ENCODE measurements at regions not wholly inside any gene's neighbourhood (a gene's known extent, or its start where the extent isn't known, plus 50 kb on each side); places are given as distances from the start of the nearest gene placed in this dataset.
"Not testable (repeated sequence)": the region's sequence is repeated elsewhere in the genome, so short reads cannot be mapped to it uniquely, and the experiment has no call there.

DNA sequence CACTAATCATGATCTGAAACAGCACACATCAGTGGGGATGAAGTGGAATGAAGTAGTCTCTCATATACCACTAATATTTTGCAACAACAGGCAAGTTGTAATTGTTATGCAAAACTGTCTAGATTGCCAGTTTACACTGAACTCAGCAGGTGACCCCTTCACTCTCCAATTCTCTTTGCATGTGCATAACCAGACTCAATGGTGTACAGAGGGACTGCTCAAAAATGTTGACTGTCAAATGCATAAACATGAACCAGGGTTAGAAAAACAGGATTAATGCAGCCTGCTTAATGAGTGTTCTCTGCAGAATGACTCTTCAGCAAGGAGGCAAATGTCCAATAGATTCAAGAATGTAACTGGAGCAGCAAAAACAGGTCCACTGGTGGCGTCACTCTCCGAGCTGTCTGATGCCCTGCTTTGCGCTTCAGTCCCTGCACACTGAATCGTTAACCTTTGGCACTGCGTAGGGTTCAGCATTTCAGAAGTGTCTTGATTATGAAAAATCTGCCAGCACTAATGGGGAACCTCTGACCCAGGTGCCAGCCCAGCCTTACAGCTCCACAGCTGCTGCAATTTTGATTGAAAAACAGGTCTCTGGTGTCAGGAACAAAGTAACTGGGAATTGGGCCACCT is 209.3 kb downstream of the TDRD15 start:
- DNase-seq (ENCODE audit: low read depth) = no peak

DNA sequence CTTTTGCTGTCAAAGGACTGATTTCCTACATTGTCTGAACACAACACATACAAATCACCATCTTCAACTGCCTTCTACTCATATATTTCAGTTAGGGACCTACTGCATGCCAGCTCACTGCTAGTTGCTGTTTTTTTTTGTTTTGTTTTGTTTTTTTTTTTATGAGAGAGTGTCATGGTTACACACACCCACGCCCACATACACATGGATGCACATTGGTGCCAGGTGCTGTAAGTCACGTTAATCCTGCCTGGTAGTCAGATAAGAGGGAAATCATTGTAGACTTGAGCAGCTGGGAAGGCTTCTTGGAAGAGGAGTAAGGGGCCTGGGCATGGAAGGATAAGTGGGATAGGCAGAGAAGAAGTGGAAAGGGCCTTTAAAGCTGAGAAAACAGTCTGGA is 209.9 kb downstream of the TDRD15 start:
- DNase-seq (ENCODE audit: low read depth) = no peak

DNA sequence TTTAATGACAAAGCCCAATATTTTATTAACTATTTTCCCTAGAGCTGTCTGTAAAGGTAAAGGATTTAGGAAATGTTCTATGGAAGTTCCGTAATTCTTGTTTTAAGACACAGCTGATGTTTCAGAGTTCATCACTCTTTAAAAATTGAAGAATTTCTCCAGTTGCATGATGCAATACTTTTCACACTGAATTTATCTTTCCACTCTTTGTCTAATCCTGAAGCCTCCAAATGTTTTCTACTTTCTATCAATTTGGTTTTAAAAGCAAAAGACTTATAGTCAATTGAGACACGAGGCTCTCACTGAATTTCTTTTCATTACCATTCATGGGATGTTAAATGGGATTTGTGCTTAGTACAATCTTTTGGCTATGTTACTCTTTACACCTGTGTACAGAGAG is 223.2 kb downstream of the TDRD15 start:
- DNase-seq (ENCODE audit: low read depth) = no peak

DNA sequence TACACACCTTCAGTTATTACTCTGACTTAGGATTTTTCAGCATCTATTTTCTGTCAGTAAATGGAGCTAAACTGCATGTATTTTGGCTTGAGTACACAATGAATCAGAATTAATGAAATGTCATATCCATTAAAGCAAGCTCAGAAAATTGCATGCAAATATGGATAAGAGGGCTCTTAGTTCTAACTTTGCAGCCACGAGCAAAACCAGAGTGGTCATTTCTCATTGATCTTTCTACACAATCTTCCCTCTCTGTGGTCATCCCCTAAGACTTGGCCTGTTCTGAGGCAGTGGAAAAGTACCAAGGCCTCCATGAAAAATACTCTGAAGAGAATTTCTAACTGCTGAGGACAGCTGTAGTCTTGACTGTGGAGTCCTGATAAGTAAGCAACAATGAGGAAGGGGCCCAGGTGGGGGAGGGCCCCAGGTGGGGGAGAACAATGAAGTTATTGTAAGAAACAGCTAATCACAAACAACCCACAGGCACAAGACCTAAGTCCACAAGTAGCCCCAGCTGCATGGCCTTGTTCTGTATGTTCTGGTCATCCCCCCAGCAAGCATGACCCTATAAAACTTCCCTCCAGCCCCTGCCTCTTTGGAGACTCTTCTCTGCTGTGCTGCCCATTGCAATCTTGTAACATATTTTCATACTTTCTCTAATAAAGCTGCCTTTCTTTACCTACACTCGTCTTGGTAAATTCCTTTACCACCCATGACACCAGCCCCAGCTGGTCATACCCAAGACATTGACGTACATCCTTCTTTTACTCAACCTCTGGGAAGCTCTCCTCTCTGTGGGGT is 230.3 kb downstream of the TDRD15 start:
- no peak for DNase-seq (ENCODE audit: low read depth)

DNA sequence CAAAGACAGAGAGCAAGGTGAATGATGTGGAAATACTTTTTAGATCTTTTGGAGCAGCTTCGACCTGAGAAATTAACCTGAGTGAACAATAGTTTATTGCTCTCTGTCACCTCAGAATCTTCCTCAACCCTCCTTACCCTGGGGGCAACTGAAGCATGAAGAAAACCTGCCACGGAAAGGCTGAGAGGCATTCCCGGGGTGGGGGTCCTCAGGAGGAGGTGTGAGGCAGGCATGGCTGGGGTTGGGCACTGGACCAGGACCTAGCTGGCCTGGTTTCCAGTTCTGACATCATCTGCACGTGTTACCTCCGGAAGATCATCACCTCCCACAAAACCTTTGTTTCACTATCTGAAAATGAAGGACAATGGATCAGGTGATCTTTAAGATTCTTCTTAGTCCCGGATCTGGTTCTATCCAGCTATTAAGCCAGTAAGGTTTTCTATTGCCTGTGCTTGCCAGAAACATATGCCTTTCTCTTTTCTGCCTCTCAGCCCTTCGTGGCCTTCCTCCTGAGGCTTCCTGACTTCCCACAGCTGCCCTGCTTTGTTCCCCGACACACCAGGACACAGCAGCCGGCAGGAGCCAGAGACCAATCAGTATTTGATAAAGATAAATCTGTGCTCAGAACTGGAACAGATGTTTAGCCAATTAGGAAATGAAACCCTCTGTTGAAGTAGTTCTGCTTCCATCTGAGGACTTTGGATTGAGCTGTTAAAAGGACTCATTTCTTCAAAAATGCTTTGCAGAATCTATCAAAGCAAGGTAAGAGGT is 232.5 kb downstream of the TDRD15 start:
- no peak for DNase-seq (ENCODE audit: low read depth)

DNA sequence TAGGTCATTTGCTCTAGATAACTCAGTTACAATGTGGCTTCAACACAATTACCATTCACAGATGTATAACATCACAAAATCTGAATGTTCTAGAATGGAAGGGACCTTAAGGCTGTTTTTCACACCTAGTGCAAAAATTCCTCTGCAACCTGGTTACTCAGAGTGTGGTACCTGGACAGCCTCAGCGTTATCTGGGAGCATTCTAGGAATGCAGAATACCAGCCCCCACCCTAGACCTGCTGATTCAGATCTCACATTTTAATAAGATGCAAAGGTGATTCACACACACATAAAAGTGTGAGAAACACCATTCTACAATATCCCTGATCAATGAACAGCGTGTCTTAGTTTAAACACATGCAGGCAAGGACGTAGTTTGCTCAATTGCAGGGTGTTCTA is 233.1 kb downstream of the TDRD15 start:
- DNase-seq (ENCODE audit: low read depth) = no peak

DNA sequence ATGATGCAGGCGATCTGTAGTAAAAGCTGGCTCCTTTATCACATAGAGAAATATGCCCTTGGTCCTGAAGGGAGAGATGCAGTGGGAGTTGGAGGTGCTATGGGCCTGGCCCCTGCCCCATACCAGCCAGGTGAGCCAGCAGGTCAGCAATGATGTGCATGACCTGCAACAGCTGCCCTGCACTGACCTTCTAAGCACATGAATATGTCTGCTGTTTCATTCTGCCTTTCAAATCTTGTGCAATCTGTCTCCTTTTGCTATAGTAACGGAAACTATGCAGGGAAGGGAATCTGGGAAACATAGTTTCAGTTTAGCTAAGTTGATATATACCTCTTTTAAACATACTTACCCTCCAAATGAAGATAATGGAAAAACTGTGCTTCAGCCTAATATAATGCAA is 235.2 kb downstream of the TDRD15 start:
- no peak for DNase-seq (ENCODE audit: low read depth)

DNA sequence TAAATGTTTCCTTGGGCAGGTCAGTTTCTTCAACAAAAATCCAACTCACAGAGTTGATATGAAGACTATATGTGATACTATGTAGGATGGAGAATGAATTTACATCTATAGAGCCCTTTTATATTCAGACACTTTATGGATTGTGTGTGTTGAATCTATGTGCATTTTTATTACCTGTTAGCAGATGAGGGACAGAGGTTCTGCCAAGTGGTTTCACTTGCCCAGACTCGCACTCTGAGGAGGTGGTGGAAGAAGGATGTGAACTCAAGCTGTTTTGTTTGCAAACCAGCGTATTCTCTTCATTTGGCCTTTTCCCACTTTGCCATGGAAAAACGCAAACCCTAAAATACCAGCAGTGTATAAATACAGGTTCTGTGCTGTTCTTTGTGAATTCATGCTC is 237.6 kb downstream of the TDRD15 start:
- no peak for DNase-seq (ENCODE audit: low read depth)

DNA sequence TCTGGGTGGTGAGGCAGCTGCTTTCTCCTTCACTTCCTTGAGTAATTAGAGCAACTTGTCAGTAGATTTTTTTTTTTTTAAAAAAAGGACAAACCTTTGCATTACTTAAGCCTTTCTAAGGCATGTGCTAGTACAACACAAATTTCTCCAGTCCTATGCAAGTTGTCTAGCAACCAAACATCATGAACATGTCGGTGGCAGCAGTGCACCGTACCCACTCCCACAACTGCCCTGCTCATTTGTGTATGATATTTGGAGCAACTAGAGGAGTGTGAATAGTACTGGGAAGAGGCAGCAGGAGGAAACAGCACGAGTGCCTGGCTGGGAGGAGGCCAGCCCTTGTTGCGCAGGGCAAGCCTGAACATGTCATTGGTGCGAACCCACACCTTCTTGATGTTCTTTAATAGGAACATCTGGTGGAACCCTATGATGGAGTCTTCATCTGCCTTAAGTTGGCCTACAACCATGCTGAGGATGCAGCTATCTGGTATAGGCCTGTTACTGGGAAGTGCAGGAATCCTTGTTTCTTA is 238.3 kb downstream of the TDRD15 start:
- no peak for DNase-seq (ENCODE audit: low read depth)

DNA sequence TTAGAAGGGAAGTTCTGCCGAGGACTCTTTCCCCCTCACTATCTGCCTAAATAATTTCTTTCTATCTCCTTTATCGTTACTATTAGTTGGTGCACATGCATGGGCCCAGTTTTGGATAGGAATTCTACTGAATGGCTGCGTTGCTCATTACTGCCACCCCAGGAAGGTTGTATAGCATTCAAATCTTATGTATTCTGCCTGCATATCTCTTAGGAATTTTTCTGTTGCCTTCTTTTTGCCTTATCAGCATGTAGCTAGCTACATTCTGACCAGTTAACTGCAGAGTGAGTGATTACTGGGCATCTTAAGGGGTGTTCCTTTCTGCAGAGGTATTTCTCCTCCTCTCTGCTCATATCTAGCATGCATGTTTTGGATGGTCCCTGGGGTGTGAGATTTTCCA is 239.6 kb downstream of the TDRD15 start:
- no peak for DNase-seq (ENCODE audit: low read depth)

DNA sequence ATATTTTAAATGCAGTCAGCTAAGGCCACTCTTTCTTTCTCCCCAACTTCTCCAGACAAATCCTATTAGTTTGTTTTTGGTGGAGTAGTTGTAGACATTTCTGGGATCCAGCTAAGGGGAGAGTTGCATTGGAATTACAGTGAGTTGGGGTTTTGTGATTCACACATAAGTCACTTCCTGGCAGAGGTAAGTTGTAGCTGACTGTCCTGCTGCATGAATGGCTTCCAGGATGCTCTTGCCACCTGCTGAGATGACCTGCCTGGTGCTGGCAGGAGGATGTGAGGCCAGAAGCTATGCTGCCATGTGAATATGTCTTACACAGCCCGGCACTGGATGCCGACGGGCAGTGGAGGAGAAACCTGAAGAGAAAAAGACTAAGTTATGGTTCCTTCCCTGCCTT is 243.7 kb downstream of the TDRD15 start:
- no peak for DNase-seq (ENCODE audit: low read depth)

DNA sequence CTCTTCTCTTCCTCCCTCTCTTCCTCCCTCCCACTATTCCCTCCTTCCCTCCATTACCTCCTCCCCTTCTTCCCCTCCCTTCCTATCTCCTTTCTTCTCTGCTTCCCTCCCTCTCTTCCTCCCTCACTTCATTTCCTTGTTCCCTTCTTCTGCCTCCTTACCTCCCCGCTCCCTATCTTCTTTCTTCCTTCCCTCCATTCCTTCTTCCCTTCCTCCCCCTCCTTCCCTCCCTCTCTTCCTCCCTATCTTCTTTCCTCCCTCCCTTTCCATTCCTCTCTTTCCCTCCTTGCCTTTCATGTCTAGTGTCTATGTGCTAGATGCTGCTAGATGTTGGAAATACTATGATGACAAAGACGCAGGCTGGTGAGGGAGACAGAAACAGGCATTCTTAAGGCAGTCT is 246.0 kb downstream of the TDRD15 start:
- no peak for DNase-seq (ENCODE audit: low read depth)

DNA sequence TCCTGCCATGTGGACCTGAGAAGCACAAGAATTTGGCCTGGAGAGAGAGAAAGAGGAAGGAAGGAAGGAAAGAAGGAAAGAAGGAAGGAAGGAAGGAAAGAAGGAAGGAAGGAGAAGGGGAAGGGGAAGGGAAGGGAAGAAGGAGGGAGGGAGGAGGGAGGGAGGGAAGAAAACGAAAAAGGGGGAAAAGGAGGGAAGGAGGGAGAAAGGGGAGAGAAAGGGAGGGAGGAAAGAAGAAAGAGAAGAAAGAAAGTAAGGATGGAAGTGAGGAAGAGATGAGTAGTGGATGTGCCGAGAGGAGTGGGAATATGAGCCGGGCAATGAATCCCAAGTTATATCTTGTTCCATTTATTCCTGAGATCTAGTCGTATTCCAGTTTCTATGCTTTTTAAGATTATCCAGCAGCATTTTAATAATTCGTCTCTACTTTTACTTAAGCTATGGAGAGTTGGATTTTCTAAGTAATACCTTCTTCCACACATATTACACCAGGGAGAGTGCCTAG is 247.8 kb downstream of the TDRD15 start:
- no peak for DNase-seq (ENCODE audit: low read depth)

DNA sequence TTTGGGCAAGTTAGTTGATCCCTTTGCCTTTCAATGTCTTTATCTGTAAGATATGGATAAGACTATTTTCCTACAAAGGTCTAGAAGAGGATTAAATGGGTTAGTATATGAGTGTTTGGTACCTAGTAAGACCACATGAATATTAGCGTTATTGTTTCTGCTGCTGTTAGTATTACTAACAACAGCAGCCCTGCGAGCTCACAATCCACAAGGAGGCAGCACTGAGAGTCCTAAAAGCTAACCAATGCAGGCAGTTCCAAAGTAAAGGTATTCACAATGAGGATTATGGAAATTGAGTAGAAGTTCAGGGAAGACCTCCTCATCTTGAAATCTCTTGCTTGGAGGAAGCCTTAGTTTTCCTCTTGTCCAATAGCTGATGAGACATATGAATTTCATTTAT is 248.9 kb downstream of the TDRD15 start:
- DNase-seq (ENCODE audit: low read depth) = no peak

DNA sequence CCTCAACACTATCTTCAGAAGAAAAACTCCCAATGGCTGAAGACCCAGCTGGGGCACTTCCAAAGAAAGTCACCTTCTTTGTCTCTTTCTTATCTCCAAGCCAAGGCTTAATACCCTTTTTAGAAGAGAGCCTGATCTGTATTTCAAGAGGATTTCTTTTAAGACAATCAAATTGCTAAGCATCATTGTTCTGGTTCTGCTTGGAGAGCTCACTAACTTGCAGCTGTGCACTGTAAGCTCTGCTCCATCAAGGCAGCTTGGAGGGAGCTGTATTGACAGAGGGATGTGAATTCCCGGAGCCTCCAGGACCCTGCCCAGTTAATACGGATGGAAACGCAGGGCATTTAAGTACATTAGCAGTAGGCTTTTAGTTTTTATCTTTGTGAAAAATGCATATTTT is 253.1 kb downstream of the TDRD15 start:
- DNase-seq (ENCODE audit: low read depth) = no peak

DNA sequence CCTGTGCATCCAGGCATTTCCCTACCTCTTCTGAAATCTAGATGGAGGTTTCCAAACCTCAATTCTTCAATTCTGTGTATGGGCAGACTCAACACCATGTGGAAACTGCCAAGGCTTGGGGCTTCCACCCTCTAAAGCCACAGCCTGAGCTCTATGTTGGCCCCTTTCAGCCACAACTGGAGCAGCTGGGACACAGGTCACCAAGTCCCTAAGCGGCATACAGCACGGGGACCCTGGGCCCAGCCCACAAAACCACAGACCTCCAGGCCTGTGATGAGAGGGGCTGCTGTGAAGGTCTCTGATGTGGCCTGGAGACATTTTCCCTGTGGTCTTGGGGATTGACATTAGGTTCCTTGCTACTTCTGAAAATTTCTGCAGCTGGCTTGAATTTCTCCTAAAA is 255.4 kb downstream of the TDRD15 start:
- DNase-seq (ENCODE audit: low read depth) = no peak

DNA sequence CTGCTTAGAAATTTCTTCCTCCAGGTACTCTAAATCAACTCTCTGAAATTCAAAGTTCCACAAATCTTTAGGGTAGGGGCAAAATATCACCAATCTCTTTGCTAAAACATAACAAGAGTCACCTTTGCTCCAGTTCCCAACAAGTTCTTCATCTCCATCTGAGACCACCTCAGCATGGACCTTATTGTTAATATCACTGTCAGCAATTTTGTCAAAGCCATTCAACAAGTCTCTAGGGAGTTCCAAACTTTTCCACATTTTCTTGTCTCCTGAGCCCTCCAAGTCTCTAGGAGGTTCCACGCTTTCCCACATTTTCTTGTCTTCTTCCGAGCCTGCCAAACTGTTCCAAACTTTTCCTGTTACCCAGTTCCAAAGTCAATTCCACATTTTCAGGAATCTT is 255.9 kb downstream of the TDRD15 start:
- DNase-seq (ENCODE audit: low read depth) = not testable (repeated sequence)

DNA sequence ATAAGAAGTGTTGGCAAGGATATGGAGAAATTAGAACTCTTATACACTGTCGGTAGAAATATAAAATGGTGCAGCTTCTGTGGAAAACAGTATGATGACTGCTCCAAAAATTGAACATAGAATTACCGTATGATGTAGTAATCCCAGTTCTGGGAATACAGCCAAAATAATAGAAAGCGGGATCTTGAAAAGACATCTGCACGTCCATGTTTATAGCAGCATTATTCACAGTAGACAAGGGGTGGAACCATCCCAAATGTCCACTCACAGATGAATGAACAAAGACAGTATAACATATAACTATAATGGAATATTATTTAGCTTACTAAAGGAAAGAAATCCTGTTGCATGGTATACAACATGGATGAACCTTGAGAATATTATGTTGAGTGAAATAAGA is 257.7 kb downstream of the TDRD15 start:
- DNase-seq (ENCODE audit: low read depth) = no peak

DNA sequence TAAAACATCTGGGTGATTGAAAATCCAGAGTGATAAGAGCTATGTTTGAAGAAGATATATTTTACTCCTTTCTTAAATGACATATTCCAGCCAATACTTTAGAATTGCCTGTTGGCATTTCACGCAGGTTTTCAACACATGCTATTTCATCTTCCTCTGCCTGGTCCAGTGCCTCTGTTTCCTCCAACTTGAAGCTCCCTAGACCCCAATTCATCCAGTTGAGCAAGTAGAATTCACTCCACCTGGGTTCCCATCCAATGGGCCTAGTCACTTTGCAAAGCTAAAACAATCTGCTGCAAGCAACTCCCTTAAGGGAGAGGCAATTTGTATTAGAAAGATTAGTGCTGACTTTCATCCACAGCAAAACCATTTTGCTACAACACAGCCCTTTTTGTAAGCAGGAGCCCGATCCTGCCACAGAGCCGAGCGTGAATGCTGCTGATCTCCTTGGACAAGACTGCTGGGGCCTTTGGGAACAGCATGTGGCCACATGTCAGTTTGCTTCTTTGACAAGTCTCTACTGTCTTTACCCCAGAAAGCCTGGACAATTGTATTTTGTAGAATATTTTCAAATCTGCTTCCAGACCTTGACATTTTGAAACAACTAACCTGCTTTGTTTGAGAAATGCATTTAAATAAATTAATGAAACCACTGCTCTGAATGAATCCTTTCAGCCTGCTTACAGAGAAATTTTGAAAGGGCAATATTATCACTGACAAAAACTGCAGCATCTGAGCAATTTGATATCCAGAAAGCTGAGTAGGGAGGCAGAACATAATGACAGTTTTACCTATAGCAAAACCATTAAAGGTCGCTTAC is 259.1 kb downstream of the TDRD15 start:
- no peak for DNase-seq (ENCODE audit: low read depth)

DNA sequence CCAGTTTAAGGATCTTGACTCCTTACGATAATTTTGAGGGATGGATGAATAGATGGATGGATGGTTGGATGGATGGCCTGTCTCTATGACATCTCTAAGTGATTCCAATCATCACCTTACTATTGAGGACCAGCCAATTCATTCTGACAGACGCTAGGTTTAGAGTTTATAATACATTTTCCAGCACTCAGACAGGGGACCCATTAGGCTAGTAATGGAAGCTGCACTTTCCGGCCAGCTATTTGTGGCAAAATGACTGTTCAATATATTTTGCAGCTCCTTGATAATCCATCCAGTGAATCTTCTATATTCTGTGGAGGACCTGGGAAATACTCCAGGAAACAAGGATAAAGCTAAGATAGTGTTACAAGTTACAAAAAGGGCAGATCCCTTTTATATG is 262.9 kb downstream of the TDRD15 start:
- DNase-seq (ENCODE audit: low read depth) = no peak

DNA sequence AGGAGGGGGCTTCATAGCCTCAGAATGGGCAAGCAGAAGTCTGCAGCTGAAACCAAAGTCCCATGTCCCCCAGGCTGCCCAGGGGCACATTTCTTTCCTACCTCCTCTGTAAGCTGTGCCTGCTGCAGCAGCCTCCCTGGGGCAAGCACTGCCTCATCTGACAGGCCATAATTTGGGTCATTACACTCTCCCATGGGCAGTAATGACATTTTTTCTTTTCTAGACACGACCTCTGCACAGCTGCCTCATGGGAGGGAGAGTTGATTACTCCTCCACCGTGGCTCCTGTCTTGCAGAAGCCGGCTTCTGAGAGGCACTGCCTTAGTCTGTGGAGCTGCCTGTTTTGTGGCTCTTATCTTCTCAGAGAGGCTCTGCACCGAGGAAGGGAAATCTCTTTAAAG is 268.9 kb downstream of the TDRD15 start:
- DNase-seq (ENCODE audit: low read depth) = no peak

DNA sequence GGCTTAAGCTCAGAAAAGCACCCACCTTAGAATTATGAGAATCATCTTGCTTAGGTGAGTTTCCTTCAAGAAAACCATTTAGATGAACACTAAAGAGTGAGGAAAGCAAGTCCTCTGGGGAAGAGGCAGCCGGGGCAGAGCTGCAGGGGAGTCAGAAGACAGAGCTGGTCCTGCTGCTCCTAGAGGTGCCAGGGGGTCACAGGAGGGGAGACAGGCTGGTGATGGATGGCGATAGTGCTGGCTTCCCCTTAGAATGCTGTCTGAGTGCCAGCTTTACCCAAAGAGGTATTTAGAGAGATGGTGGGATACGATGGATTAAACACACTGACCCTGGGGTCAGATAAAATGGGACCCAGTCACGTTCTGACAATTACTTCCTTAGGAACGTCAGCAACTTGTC is 269.4 kb downstream of the TDRD15 start:
- DNase-seq (ENCODE audit: low read depth) = no peak

Data from stimulated activated CD8-positive, alpha-beta memory T cell treated with anti-CD3 and anti-CD28 coated beads, Interleukin-12 subunit alpha, Interleukin-12 subunit beta, amount 100 ng/mL, for 1 hour (primary cell).